ENCODE measurements at regions not wholly inside any gene's neighbourhood (a gene's known extent, or its start where the extent isn't known, plus 50 kb on each side); places are given as distances from the start of the nearest gene placed in this dataset.

DNA sequence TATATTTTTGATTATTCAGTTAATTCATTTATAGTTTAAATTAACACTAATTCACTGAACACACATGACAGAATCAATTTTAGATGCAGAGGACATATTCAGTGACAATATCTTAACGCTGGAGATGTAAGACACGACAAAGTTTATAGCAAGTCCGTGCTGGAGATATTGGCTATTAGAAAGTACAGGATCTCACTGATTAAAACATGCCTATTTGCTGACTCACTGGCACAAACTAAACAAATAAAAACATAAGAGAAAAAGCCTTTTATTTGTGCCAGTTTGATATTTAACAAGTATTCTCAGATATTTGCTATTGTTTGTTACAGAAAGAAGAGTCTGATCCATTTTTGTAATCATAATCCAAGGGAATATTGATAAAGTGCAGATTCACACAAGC, 1122.9 kb upstream of the B3GALT2 start:
- no peaks in the 10 kb centered on the region for H3F3A ChIP-seq (ENCODE audit: insufficient read depth, low read depth)
- no peaks in the 10 kb centered on the region for H4K20me1 ChIP-seq (ENCODE audit: insufficient read depth)

DNA sequence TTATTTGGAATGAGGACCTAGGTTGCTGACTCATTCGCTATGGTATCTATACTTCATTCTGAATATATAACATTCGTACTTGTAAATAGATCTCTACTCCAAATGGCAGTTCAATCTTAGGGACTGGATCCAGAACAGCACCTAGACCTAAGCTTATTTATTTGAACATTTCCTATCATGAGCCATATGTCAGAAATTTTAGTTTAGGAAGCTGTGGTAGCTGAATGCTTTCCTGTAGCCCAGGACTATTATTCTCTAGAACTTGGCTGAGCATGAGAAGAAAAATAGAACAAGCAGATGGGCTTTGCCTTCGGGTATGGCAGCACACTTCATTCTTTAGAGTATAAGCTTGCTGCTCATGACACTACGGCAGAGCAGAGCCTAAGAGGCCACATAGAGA, 1114.4 kb upstream of the B3GALT2 start:
- Histone ChIP-seq H3F3A (ENCODE audit: insufficient read depth, low read depth) (no peaks in the 10 kb centered on the region), H3K4me2 (no peak overlapping the region), H3K4me1 (replicated peaks; ENCODE audit: insufficient read depth) (no peaks in the 10 kb centered on the region), H3K27ac (no peak overlapping the region), H2AFZ (no peak overlapping the region; the same call in 1 of the 2 replicates), H3K9me3 (ENCODE audit: insufficient read depth, low read depth) (no peaks in the 10 kb centered on the region), H3K79me2 (ENCODE audit: low read depth) (no peaks in the 10 kb centered on the region), H3K4me3 (no peak overlapping the region), H3K36me3 (ENCODE audit: low read depth) (no peaks in the 10 kb centered on the region), H3K9me2 (ENCODE audit: insufficient read depth) (no peaks in the 10 kb centered on the region), H4K20me1 (ENCODE audit: insufficient read depth) (no peaks in the 10 kb centered on the region), H3K27me3 (ENCODE audit: insufficient read depth, low read depth) (no peaks in the 10 kb centered on the region)
- no TSS peak for BruUV-seq (replicated peaks)
- intact Hi-C loops (cut with micrococcal nuclease; ENCODE audit: unreplicated experiment), result no loop called here
- TF ChIP-seq, protein P1, sequence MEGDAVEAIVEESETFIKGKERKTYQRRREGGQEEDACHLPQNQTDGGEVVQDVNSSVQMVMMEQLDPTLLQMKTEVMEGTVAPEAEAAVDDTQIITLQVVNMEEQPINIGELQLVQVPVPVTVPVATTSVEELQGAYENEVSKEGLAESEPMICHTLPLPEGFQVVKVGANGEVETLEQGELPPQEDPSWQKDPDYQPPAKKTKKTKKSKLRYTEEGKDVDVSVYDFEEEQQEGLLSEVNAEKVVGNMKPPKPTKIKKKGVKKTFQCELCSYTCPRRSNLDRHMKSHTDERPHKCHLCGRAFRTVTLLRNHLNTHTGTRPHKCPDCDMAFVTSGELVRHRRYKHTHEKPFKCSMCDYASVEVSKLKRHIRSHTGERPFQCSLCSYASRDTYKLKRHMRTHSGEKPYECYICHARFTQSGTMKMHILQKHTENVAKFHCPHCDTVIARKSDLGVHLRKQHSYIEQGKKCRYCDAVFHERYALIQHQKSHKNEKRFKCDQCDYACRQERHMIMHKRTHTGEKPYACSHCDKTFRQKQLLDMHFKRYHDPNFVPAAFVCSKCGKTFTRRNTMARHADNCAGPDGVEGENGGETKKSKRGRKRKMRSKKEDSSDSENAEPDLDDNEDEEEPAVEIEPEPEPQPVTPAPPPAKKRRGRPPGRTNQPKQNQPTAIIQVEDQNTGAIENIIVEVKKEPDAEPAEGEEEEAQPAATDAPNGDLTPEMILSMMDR (conservative IDR thresholded peaks at IDR 0.05), result no peak
- TF ChIP-seq EZH2 (IDR thresholded peaks at IDR 0.05; ENCODE audit: low read depth), result no peak
- POLR2A ChIA-PET (ENCODE audit: unreplicated experiment), result no interaction called here
- CTCF ChIA-PET, result no interaction called here
- DNase-seq, result no peak

More for the DNA sequence above, 1122.9 kb upstream of the B3GALT2 start:
- Histone ChIP-seq H3K27me3 (ENCODE audit: insufficient read depth, low read depth) (no peaks in the 10 kb centered on the region), H3K9me2 (ENCODE audit: insufficient read depth) (no peaks in the 10 kb centered on the region), H3K4me3 (no peak overlapping the region), H3K9me3 (ENCODE audit: insufficient read depth, low read depth) (no peaks in the 10 kb centered on the region), H3K79me2 (ENCODE audit: low read depth) (no peaks in the 10 kb centered on the region), H3K27ac (no peak overlapping the region), H3K4me2 (no peak overlapping the region), H3K4me1 (replicated peaks; ENCODE audit: insufficient read depth) (no peaks in the 10 kb centered on the region), H3K36me3 (ENCODE audit: low read depth) (no peaks in the 10 kb centered on the region), H2AFZ (no peak overlapping the region)
- intact Hi-C loops (cut with micrococcal nuclease; ENCODE audit: unreplicated experiment), result no loop called here
- no peak for TF ChIP-seq EZH2 (IDR thresholded peaks at IDR 0.05; ENCODE audit: low read depth)
- POLR2A ChIA-PET (ENCODE audit: unreplicated experiment), result no interaction called here
- DNase-seq, result no peak
- CTCF ChIA-PET, result no interaction called here
- no TSS peak for BruUV-seq (replicated peaks)

DNA sequence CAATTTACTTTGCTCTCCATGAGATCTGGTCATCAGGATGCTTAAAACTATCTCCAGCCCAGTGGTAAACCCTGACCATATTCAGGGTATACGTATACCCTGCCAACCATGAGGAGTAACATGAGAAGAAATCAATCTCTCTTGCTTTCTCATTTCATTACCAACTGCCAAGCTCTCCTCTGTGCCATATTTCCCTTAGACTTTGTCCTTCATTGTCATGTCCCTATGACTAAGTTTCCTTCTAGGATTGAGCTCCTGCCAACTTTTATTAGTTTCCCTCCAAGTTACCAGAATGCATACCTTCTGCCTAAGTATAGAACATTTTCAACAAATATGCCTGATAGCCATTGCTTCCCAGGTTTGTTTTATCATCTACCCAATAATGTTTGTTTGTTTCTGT, 1113.9 kb upstream of the B3GALT2 start:
- DNase-seq, result no peak
- CTCF ChIA-PET, result no interaction called here

More for the DNA sequence above, 1113.9 kb upstream of the B3GALT2 start:
- Histone ChIP-seq H4K20me1 (ENCODE audit: insufficient read depth) (no peaks in the 10 kb centered on the region), H3K4me3 (no peak overlapping the region), H3K79me2 (ENCODE audit: low read depth) (no peaks in the 10 kb centered on the region), H3K27me3 (ENCODE audit: insufficient read depth, low read depth) (no peaks in the 10 kb centered on the region), H3K9me2 (ENCODE audit: insufficient read depth) (no peaks in the 10 kb centered on the region), H3K4me2 (no peak overlapping the region), H3K9me3 (ENCODE audit: insufficient read depth, low read depth) (no peaks in the 10 kb centered on the region), H3K36me3 (ENCODE audit: low read depth) (no peaks in the 10 kb centered on the region), H3K4me1 (replicated peaks; ENCODE audit: insufficient read depth) (no peaks in the 10 kb centered on the region), H3K27ac (no peak overlapping the region), H2AFZ (no peak overlapping the region), H3F3A (ENCODE audit: insufficient read depth, low read depth) (no peaks in the 10 kb centered on the region)
- intact Hi-C loops (cut with micrococcal nuclease; ENCODE audit: unreplicated experiment), result no loop called here
- BruUV-seq (replicated peaks), result no TSS peak
- TF ChIP-seq, protein P1 (conservative IDR thresholded peaks at IDR 0.05), result no peak
- no peak for TF ChIP-seq EZH2 (IDR thresholded peaks at IDR 0.05; ENCODE audit: low read depth)
- POLR2A ChIA-PET (ENCODE audit: unreplicated experiment), result no interaction called here

Data from PC-9 (cell line).